Activated CD4-positive, alpha-beta T cell treated with anti-CD3 and anti-CD28 coated beads, Interleukin-2, amount 50 U/mL, for 24 hours (primary cell): ENCODE measurements at regions not wholly inside any gene's neighbourhood (a gene's known extent, or its start where the extent isn't known, plus 50 kb on each side); places are given as distances from the start of the nearest gene placed in this dataset.

Experiments used
- DNase-seq, 2 donors: peaks; one replicate each; pipeline ENCODE4 v3.0.0-alpha.2; 2020; ENCODE audit warnings: low read depth in 1 of 2, low spot score in 1 of 2

DNA sequence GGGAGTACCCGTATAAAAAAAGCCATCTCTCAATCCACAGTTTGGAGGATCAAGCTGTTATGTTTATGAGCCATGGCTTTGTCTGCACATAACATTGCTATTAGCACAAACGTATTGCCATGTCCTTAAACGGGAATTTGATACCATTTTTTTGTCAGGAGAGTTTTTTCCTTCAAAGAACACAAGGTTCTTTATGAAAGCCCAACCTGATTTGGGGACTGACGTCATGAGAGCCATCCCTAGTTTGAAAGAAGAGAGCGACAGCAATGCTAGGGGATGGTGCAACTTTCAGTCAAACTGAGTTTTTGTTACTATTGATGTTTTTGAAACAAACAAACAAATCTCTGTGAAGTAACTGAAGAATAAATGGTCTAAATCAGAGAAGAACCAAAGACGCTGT is 376.6 kb downstream of the EIPR1 start:
- DNase-seq, result no peak

GRCh38 chr2:3000125-3000524 is 377.5 kb downstream of the EIPR1 start:
- DNase-seq, result no peak

DNA sequence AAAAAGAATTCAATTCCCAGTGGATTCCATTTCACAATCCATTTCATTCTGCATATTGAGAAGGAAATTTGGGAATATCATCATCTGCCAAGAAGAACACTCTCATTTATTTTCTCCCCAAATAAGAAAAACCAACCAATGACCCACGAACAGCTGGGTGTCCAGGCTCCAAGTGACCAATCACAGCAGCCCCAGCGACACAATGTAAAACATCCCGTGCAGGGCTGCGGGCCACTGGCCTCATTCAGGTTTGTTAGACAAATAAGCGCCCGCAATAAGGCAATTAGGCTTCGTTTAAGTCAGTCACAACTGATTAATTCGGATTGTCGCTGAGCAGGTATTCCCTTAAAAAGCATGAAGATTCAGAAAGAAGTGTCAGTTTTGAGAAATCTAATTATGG is 378.6 kb downstream of the EIPR1 start:
- DNase-seq, result no peak

- DNase-seq, result no peak
These were observed 384.4 kb downstream of the EIPR1 start for GRCh38 chr2:2993172-2993692.

DNA sequence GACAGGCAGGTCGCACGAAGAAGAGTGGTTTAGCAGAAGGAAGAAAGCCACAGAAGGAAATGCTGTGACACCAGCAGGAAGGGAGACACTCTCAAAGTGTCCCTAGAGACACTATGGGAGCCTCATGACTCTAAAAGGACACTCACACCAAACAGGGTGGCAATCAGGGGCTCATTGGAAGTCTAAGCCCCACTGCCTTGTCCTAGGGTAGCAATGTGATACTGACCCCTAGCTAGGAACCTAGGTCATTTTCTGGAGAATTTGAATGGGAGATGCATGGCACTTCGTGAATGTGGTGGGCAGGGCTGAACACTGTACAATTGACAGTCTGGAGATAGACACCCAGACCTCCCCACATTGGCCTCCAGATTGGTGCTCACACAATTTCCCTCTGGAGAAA is 385.0 kb downstream of the EIPR1 start:
- DNase-seq, result no peak

DNA sequence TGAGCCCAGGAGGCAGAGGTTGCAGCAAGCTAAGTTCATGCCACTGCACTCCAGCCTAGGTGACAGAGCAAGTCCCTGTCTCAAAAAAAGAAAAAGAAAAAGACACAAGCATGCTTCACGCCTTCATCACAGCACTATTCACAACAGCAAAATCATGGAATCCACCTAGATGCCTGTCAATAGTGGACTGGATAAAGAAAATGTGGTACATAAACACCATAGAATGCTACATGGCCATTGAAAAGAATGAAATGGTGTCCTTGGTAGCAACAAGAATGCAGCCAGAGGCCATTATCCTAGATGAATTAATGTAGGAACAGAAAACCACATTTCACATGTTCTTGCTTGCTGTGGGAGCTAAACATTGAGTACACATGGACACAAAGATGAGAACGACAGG is 392.6 kb downstream of the EIPR1 start:
- DNase-seq, result no peak

DNA sequence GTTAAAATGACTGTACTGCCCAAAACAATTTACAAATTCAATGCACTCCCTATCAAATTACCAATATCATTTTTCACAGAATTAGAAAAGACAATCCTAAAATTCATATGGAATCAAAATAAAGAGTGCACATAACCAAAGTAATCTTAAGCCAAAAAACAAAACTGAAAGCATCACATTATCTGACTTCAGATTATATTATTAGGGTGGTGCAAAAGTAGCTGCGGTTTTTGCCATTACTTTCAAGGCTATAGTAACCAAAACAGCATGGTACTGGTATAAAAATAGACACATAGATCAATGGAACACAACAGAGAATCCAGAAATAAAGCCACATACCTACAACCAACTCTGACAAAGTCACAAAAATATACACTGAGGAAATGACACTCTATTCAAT is 396.6 kb downstream of the EIPR1 start:
- DNase-seq, result no peak

DNA sequence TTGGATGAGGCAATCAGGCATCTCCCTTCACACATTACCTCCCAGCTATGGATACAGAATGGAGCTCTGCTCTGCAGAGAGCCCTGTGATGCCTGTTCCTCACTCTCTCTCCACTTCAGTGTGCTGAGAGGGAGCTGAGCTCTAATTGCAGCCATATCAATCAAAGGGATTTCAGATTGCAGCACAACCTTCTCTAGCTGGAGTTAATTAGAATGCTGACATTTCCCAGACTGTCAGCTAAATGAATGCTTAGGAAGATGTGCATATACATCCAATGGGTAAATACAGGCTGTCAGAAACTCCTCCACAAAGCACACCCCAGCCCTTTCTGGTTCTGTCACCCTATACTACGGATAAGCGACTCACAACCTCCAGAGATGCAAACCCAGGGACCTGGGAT is 402.6 kb downstream of the EIPR1 start:
- DNase-seq, result no peak

DNA sequence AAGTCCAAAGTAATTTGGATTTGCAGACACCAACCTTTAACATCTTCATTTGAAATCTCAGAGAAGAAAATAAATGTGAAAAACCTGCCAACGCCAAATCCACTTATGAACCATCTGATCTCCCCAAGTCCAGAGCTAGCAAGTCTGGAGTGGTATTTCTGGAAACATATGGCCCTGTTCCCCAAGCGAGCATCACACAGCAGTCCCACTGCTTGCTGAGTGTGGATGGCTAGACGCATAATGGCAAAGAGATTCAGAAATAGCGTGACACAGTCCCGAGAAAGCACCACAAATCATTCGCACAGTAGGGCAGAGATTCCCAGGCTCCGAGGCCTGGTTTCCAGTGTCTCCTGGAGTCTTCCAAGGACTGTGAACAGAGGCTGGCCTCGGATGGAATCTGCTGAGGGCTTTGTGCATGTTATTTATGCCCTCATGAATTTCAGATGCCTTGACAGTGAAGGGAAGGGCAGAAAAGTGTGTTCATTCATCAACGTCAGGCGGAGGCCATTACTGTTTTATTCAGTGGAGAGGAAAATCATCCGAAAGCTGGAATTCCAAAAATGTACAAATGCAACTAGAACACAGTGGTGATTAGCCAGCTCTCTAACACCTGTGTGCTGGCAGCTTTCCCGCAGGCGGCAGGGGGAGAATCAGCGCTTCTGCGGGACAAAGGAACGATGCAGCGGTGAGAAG is 417.0 kb downstream of the EIPR1 start:
- DNase-seq, result no peak

DNA sequence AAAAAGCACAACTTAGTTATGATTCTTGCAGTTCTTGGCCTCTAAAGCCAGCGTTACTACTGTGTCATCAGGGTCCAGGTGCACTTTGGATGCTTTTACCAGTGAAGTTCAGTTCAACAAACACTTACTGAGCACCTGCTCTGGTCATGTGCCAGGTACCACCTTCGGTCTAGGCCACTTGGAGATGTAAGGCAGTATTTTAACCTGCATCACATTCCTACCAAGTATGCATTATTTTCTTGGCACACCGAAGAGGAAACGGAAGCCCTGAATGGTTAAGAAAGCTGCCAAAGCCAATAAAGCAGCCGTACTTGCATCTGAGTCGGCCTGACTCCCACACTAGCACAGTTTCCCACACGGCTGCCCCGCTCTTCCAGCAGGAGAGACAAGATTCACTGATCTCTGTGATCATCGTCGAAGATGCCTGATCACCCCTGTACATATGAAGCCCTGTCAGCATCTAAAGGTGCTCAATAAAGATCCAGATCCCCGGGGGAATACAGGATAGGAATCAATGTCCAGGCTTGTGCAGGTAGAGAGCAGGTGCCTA is 427.1 kb downstream of the EIPR1 start:
- no peak for DNase-seq

DNA sequence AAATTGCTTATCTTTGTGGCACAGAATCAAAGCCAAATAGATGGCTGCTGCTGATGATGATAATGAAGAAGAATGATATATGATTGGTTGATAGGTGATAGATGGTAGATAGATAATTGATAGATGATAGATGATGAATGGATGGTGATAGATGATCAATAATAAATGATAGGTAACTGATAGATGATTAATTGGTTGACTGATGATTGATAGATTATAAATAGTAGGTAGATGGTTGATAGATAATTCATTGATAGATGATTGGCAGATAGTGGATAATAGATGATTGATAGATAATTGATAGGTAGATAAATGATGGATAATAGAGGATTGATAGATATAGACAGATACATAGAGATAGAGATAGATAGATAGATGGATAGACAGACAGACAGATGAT is 430.2 kb downstream of the EIPR1 start:
- DNase-seq, result no peak

- DNase-seq, result no peak
These were observed 434.7 kb downstream of the EIPR1 start for GRCh38 chr2:2942906-2943305.

DNA sequence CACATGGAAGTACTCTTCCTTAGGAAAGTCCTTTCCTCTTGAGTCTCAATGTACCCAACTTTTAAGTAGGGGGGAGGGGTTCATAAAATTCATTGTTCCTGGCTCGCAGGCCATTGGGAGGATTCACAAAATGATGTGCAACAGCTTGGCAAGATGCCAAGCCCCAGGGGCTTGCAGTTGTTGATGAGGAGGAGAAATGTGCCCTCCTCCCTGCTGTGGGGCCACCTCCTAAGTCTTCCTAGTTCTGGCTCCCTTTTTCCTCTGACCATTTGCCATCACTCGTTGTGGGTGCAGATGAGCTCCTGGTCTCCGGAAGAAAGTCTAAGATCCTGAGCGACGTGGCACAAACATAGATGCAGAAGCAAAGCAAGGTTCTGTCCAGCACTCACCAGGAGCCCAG is 435.4 kb downstream of the EIPR1 start:
- DNase-seq, result no peak

DNA sequence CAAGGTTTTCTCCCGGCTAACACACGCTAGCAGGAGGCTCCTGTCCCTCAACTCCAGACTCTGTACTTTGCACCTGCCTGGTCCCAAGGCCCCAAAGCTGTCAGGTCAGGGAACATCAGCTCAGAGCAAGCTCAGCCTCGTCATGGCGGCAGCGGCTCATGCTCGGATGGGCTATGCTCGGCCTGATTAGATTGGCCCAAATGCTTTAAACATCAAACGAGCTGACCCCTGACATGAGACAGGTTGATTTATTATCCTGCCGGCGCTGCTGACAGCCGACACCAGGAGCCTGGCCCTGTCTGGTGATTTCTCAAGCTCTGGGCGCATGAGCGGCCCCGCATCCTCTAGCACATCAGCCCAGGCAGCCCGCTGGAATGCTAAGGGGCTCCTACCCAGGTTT is 436.4 kb downstream of the EIPR1 start:
- DNase-seq, result no peak

GRCh38 chr2:2940702-2941101 is 436.9 kb downstream of the EIPR1 start:
- no peak for DNase-seq

DNA sequence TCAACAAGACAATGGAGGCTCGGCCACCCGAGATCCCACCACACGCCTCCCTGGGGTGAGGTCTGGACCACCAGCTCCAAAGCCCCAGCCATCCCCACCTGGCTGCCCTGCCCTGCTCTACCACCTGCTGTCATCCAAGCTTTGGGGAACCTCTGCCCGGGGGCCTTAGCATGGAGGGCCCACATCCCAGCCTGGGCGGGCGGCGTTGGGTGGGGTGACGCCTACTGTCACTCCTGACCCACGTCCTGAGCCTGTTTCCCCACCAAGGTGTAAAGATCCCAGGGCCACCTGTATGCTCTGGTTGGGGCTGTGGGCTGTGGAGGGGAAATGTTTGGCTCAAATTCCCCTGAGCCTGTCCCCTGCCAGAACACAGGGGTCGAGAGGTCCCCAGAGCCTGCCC is 437.6 kb downstream of the EIPR1 start:
- no peak for DNase-seq

DNA sequence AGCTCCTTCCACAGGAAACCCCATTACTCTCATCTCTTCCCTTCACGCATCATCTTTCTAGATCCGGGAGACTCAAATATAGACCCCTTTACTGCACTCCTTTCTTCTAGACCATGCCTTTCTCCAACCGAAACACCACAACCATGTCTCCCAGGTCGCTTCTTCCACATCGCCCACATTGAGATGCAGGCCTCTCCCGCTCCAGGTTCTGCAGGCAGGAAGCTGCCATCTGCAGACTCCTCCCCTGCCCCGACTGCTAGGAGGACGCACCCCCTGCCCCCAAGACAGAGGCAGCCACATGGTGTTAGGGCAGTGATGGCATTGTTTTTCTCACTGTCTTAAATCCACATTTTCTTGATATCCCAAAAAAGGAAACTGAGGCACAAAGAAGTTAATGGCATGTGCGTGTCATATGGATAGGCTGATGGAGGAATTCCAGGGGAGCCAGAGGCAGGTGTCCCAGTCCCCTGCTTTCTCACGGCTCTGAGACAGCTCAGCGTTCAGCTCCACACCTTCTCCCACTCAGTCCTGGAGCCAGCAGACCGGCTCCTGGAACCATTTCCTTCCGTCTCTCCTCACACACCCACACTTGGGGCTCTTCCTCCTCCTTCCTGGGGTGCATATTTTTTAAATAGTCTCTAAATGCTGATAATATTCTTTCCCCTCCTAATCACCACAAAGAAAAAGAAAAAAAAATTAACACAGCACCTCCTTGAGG is 438.4 kb downstream of the EIPR1 start:
- no peak for DNase-seq

- no peak for DNase-seq
These were observed 439.1 kb downstream of the EIPR1 start for GRCh38 chr2:2938481-2938880.

- no peak for DNase-seq
These were observed 442.0 kb downstream of the EIPR1 start for GRCh38 chr2:2935445-2936149.

DNA sequence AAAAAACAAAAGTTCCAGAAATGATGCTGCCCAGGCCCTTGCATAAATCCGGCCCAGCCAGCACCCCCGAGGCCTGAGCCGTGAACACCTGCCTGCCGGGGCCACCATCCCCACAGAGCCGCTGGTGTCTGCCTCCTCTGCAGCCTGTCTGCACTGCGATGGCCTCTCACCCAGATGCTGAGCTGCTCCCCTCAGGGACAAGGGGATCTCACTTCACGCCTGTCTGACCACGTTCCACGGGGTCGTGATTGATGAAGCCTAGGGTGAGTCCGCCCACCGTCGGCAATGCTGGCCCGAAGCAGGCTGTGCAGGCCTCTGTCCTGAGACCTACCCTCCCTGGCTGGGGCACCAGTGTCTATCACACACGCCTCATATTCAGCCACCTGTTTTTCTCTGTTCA is 444.2 kb downstream of the EIPR1 start:
- DNase-seq, result no peak

DNA sequence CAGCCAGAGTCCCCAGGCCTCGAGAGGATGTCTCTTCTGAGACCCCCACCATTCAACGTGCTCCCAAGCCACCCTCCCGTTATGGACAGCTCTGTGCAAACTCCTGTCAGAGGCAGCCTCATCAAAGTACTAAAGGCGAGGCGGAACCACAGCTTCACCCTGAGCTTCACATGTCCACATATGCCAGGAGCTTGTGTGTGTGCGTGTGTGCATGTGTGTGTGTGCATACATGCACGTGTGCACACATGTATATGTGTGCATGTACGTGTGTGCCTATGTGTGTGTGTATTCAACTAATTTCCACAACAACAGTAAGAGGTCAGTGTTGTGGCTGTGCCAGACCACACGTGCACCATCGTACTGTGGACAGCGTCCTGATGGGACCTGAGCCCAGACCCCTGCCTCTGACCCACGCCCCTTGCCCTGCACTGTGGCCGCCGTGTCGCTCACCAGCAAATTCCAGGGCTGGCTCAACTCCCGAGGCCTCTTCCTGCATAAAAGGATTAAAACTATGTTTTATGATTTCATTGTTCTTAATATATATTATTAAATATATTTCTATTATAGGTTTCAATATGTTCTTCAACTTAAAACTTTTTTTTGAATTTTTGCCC is 444.8 kb downstream of the EIPR1 start:
- DNase-seq, result no peak
